SJCRH30 (cell line): ENCODE measurements at regions not wholly inside any gene's neighbourhood (a gene's known extent, or its start where the extent isn't known, plus 50 kb on each side); places are given as distances from the start of the nearest gene placed in this dataset.

ENCODE experiments used
- DNase-seq, 2 experiments: peaks; one replicate each; pipeline ENCODE4 v3.0.0-alpha.2; 2015 to 2020
- H3K27ac ChIP-seq: fragments of 250-450 bp; sonication (Bioruptor Pico); 2 replicates; pipeline ENCODE4 v1.5.1; 2020; ENCODE audit warnings: mild to moderate bottlenecking, moderate library complexity
- H3K27me3 ChIP-seq: fragments of 250-450 bp; sonication (Bioruptor Pico); 2 replicates; pipeline ENCODE4 v1.5.1; 2020; ENCODE audit warnings: mild to moderate bottlenecking, moderate library complexity
- H3K36me3 ChIP-seq: fragments of 250-450 bp; sonication (Bioruptor Pico); 2 replicates; pipeline ENCODE4 v1.5.1; 2020; ENCODE audit warnings: mild to moderate bottlenecking, moderate library complexity
- H3K4me1 ChIP-seq: fragments of 250-450 bp; sonication (Bioruptor Pico); 2 replicates; pipeline ENCODE4 v1.5.1; 2020; ENCODE audit warnings: mild to moderate bottlenecking, moderate library complexity
- H3K4me3 ChIP-seq: fragments of 250-450 bp; sonication (Bioruptor Pico); 2 replicates; pipeline ENCODE4 v1.5.1; 2020; ENCODE audit warnings: mild to moderate bottlenecking, moderate library complexity
- H3K9me3 ChIP-seq: fragments of 250-450 bp; sonication (Bioruptor Pico); replicated peaks from 2 replicates; pipeline ENCODE4 v1.5.1; 2020; ENCODE audit warnings: mild to moderate bottlenecking, moderate library complexity

GRCh38 chr14:94676495-94677185 lies 64.4 kb downstream of the SERPINA3 start:
- Histone ChIP-seq H3K4me1 (no peaks in the 10 kb centered on the region), H3K4me3 (no peak overlapping the region), H3K9me3 (no peaks in the 10 kb centered on the region), H3K27me3 (no peaks in the 10 kb centered on the region), H3K36me3 (no peaks in the 10 kb centered on the region), H3K27ac (no peak overlapping the region)
- no peak for DNase-seq

- no peak overlapping the region for H3K4me3 ChIP-seq
- no peaks in the 10 kb centered on the region for H3K9me3 ChIP-seq
- H3K27me3 ChIP-seq = no peaks in the 10 kb centered on the region
- H3K4me1 ChIP-seq = no peaks in the 10 kb centered on the region
- no peak overlapping the region for H3K27ac ChIP-seq
- no peaks in the 10 kb centered on the region for H3K36me3 ChIP-seq
- no peak for DNase-seq
Observed at GRCh38 chr14:94675036-94675435, 62.8 kb downstream of the SERPINA3 start.

- Histone ChIP-seq H3K36me3 (no peaks in the 10 kb centered on the region), H3K27me3 (no peaks in the 10 kb centered on the region), H3K27ac (no peak overlapping the region), H3K4me1 (no peaks in the 10 kb centered on the region), H3K9me3 (no peaks in the 10 kb centered on the region), H3K4me3 (no peak overlapping the region)
- no peak for DNase-seq
Observed at GRCh38 chr14:94673781-94674231, 61.6 kb downstream of the SERPINA3 start.
